ENCODE measurements at regions not wholly inside any gene's neighbourhood (a gene's known extent, or its start where the extent isn't known, plus 50 kb on each side); places are given as distances from the start of the nearest gene placed in this dataset.
"Not testable (repeated sequence)": the region's sequence is repeated elsewhere in the genome, so short reads cannot be mapped to it uniquely, and the experiment has no call there.

DNA sequence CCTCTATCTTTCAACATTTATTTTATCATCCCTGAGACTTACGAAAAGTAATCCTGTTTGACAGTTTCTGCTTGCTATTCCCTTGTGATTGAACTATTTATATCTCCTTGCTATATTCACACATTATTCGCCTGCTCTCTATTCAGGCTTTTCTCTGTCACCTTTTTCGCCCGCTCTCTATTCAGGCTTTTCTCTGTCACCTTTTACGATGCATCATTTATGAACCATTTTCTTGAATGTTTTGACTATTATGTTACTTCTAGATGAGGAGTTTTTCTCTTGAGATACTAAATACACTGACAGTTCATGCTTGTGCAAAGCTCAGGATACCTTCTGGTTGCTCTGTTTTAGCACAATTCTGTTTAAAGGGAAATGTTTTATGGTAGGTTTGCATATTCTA lies 143.3 kb upstream of the VSTM2A start:
- no peak for DNase-seq

DNA sequence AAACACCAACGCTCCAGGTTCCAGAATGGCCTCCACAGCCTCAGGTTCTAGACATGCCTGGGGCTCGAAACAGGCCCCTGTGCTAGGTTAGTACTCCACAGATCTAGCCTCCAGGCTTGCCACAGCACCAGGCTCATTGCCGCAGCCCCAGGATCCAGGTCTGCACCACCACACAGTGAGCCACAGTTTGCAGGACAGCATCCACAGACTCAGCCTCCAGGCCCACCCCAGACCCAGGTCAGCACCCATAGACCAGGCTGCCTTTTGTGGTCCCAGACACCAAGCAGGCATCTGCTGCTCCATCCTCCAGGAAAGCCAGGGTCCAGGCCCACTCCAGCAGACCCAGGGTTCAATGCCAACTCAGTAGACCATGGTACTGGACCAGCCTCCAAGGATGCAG lies 132.3 kb upstream of the VSTM2A start:
- no peak for DNase-seq

DNA sequence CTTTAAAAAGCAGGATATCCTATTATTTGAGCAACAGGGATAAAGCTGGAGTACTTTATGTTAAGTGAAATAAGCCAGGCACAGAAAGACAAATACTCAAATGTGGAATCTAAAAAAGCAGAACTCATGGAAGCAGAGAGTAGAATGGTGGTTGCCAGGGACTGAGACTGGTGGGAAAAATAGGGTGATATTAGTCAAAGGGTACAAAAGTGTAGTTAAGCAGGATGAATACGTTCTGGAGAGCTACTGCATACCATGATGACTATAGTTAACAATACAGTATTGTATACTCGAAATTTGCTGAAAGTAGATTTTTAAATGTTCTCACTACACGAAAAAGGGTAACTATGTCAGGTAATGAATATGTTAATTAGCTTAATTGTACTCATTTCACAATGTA lies 125.5 kb upstream of the VSTM2A start:
- DNase-seq: no peak

DNA sequence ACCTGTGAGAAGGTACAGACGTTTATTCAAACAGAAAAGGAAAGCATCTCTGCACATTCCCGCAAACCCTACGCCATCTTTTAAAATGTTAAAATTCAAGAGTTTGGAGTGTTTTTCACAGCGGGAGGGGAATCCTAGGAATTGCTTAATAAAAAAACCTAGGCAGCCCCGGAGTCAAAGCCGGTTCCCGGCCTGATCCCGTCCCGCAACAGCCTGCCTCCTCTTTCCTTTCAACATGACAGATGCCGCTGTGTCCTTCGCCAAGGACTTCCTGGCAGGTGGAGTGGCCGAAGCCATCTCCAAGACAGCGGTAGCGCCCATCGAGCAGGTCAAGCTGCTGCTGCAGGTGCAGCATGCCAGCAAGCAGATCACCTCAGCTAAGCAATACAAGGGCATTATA lies 123.0 kb upstream of the VSTM2A start:
- no peak for DNase-seq

DNA sequence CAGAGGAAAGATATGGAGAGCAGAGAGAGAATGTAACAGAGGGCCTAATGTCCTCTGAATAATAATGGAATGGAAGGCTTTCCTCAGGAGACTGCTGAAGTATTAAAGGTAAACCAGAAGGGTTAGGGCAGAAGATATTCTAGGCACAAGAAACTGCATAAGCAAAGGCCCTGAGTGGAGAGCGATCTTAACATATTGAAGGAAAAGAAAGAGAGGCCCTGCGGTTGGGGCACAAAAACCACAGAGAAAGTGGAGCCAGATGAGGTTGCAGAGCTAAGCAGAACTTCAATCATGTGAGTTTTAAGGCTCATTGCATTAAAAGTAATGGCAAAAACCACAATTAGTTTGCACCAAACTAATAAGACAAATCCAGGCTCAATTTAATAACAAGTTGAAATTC lies 115.8 kb upstream of the VSTM2A start:
- no peak for DNase-seq

DNA sequence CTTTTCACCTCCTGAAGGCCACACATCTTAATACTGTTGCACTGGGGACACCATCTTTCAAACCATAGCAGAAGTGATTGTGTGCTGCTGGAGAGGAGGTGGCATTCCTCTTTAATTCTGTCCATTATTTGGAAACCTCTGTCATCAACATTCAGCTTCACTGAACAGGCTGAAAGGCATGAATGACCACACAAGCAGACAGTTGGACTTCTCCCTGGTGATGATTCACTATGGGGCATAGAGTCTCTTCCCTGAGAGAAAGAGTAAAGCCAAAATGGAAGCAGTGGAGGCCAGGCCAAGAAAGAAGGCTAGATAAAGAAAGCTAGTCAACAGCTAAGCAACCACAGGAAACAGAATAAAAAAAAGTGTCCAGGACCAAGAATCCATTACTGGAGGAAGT lies 113.1 kb upstream of the VSTM2A start:
- no peak for DNase-seq

DNA sequence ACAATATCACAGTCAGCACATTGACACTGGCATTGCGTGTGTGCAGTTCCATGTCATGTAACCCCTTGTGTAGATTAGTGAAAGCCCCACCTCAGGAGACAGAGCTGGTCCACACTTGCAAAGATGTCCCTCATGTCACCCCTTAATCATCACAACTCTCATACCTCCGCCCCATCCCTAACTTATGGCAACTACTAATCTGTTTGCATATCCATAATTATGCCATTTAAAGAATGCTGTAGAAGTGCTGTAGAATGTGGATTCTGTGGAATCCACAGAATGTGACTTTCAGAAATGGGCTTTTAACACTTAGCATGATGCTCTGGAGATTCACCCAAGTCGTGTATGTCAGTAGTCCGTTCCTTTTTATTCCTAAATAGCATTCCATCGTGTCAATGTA lies 102.8 kb upstream of the VSTM2A start:
- no peak for DNase-seq

DNA sequence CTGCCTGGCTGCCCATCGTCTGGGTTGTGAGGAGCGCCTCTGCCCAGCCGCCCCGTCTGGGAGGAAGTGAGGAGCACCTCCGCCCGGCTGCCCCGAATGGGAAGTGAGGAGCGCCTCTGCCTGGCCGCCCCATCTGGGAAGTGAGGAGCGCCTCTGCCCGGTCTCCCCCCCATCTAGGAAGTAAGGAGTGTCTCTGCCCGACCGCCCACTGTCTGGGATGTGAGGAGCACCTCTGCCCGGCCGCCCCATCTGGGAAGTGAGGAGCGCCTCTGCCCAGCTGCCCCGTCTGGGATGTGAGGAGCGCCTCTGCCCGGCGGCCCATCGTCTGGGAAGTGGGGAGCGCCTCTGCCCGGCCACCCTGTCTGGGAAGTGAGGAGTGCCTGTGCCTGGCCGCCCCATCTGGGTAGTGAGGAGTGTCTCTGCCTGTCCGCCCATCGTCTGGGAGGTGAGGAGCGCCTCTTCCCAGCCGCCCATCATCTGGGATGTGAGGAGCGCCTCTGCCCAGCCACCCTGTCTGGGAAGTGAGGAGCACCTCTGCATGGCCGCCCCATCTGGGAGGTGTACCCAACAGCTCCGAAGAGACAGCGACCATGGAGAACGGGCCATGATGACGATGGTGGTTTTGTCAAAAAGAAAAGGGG lies 98.0 kb upstream of the VSTM2A start:
- not testable (repeated sequence) for DNase-seq

DNA sequence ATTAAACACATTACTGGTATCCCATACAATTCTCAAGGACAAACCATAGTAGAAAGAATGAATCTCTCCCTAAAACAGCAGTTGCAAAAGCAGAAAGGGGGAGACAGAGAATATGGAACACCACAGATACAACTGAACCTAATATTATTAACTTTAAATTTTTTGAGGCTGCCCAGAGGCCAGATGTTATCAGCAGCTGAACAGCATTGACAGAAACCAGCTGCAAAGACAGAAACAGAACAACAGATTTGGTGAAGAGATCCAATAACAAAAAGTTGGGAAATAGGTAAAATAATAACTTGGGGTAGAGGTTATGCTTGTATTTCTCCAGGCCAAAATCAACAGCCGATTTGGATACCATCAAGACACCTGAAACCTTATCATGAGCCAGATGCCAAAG lies 89.0 kb upstream of the VSTM2A start:
- DNase-seq: not testable (repeated sequence)

DNA sequence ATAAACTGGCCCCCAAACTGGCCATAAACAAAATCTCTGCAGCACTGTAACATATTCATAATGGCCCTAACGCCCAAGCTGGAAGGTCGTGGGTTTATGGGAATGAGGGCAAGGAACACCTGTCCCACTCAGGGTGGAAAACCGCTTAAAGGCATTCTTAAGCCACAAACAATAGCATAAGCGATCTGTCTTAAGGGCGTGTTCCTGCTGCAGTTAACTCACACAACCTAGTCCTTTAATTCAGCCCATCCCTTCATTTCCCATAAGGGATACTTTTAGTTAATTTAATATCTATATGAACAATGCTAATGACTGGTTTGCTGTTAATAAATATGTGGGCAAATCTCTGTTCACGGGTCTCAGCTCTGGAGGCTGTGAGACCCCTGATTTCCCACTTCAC lies 87.5 kb upstream of the VSTM2A start:
- DNase-seq: not testable (repeated sequence)

DNA sequence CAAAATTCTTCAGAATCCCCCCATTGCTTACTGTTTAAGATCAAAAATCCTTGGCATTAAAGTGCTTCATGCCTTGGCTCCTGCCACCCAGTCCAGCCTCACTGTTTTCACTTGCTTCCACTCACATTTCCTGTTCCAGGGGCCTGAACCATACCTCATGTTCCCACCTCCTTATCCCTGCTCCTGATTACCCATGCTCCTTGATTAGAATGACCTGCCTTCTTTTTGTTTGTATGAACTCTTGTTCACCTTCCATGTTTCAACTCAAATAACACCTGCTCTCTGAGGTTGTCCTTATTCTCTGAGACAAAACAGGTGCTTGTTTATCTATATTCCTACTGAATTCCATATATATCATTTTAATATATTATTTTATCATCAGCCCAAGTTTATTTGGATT lies 77.1 kb upstream of the VSTM2A start:
- DNase-seq: no peak

DNA sequence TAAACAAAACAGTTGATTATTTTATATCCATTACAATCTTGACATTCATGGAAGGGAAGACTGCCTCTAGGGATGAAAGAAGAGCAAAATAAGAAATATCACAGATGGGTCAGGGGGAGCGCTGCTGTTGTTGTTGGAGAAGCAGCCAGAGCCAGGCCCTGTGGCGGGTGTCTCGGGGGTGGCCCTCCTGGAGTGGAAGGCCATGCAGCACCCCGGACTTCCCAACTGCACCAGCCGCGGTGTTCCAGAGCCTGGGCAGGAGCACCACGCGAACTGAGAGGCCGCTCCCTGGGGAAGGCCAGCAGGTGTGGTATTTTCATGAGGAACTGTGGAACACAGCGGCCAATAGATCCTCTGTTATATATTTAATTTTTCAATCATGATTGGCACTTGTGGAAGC lies 72.4 kb upstream of the VSTM2A start:
- DNase-seq: no peak

DNA sequence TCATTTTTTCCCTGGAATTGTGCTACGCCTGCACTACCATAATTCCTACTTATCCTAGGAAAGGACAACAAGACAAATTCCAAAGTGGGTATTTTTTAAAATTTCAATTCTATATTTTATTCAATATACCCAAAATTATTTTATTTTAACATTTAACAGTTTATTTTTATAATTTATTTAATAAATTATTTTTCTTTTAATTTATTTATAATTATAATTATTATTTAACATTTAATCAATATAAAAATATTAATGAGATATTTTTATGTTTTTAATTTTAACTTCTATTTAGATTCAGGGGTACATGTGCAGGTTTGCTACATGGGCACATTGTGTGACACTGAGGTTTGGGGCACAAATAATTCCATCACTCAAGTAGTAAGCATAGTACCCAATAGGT lies 65.6 kb upstream of the VSTM2A start:
- no peak for DNase-seq

DNA sequence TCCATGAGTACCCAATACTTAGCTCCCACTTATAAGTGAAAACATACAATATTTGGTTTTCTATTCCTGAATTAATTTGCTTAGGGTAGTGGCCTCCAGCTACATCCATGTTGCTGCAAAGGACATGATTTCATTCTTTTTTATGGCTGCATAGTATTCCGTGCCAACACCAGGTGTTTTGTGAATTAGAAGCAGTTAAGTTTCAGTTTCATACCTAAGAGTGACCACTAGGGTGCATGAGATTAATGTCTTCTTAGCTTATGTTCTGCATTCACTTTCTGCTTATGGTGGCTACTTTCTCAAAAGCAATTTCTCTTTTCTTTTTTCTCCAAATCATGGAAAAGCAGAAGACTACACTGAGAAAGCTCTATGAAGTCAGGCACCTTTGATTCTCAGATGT lies 65.1 kb upstream of the VSTM2A start:
- no peak for DNase-seq

DNA sequence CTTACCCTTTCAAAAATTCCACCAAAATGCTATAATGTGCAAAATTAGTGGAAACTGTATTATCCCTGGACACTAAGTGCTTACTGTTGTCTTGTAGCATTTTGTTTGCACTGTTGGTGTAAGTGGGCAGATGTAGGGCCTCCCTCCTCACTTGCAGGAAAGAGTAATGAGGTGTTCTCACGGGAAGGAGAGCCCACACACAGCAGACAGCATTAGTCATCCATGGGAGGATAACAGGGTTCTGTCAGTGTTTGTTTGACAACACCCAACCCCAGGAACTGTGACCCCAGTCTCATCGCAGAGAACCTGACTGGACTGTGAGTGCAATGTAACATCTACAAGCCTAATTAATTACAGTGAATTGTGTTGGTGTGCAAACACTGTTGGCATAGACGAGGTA lies 58.7 kb upstream of the VSTM2A start:
- no peak for DNase-seq

DNA sequence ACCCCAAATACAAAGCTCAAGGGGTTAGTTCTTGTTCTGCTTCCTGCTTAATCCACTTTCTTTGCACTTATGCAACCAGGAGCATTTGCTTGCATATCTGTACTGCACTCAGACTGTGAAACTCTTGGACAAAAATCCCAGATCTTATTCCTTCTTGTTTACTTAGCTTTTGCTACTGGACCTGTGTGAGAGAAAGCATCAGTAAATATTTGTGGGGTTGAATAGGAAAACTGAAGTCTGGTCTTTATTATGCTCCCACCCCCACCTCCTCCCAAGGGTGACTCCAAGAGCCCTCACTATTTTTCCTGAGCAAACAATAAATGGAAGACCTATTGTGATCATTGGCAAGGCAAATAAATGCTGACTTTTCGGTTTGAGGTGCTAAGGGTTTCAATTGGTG lies 57.1 kb upstream of the VSTM2A start:
- no peak for DNase-seq

All from CD4-positive, alpha-beta T cell treated with Interleukin-17A for 4 hours (primary cell).